UCSD-AML1 (cell line): ENCODE measurements at regions not wholly inside any gene's neighbourhood (a gene's known extent, or its start where the extent isn't known, plus 50 kb on each side); places are given as distances from the start of the nearest gene placed in this dataset.

Experiments
- DNase-seq: peaks from one replicate; lab custom pipeline; 2025; ENCODE audit not compliant: unreplicated experiment; lab: John Stamatoyannopoulos, UW

DNA sequence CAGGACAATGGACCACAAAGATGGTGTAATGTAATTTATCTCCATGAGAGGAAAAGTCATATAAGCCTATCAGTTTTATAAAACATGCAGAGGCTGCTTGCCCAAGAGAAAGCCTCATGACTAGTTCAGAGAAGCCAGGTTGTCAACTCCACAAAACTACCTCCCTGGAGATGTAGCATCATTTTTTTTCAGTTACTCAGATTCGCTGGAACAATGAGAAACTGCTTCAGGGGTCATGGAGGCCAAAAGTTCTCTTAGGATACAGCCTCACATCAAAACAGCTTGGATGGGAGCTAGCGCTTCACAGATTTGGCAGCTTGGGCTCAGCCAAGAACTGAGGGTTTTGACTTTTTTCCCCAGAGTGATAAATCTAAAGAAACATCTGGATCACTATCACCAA, 263.5 kb downstream of the INSIG2 start:
- no peak for DNase-seq

GRCh38 chr2:118350621-118351020, 262.4 kb downstream of the INSIG2 start:
- DNase-seq = no peak

GRCh38 chr2:118349365-118349764, 261.1 kb downstream of the INSIG2 start:
- DNase-seq = no peak

GRCh38 chr2:118348380-118349034, 260.2 kb downstream of the INSIG2 start:
- DNase-seq = no peak

GRCh38 chr2:118345465-118345864, 257.2 kb downstream of the INSIG2 start:
- no peak for DNase-seq

DNA sequence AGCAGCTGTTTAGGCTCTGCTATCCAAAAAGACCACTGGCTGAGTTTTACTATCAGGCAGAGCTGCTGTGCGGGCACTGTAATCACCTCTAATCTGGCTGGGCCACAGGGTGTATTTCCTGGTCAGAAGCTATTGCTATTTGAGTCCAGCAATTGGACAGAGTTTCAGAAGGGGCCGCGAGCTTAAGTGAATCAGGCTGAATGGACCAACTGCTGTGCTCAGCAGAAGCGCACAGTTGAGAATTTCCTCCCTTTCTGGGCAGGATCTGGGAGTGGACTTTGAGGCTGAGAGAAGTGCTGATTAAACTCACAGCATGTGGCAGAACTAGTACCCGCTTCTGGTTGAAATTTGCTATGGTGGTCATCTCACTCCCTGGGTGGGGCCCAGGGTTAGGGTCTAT, 251.8 kb downstream of the INSIG2 start:
- no peak for DNase-seq

- no peak for DNase-seq
Measured at GRCh38 chr2:118339386-118339785, 251.1 kb downstream of the INSIG2 start.

- DNase-seq = no peak
Measured at GRCh38 chr2:118333664-118334063, 245.4 kb downstream of the INSIG2 start.

GRCh38 chr2:118325321-118325955, 237.2 kb downstream of the INSIG2 start:
- no peak for DNase-seq

GRCh38 chr2:118322406-118322805, 234.1 kb downstream of the INSIG2 start:
- DNase-seq = no peak

GRCh38 chr2:118321432-118322105, 233.3 kb downstream of the INSIG2 start:
- no peak for DNase-seq

DNA sequence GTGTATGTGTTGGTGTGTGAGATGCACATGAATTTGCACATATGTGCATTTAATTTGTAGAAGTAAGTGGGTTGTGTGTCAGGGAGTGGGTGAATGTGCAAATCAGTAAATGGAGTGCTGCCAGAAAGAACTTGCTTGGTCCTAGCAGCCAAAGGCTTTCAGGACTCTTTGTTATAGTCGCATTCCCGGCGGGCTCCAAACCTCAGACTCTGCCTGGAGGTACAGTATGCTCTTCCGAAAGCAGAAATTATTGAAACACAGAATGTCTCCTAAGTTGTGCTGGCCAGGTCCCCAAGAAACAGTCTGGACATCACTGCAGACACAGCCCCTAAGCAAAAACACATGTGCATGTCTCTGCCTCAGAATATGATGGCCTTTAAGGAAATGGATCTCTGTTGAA, 232.4 kb downstream of the INSIG2 start:
- no peak for DNase-seq

- DNase-seq = no peak
Measured at GRCh38 chr2:118320196-118320595, 231.9 kb downstream of the INSIG2 start.

DNA sequence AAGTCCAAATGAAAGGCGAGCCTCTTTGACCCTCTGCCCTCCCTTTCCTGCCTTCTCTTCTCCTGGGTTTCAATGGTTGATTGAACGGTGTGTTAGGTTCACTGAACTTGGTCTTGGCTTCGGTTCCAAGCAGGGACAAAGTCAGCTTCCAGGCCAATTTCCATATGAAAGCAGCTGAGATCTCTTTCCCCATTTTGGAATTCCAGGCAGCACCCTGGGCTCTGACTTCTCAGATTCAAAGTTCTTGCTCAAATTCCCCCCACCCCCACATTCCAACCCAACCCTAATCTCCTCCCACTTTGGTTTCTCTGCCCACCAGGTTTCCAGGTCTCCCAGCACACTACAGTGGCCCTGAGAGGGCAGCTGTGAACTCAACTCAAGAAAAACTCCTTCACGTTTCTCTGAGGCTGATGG, 231.0 kb downstream of the INSIG2 start:
- no peak for DNase-seq

DNA sequence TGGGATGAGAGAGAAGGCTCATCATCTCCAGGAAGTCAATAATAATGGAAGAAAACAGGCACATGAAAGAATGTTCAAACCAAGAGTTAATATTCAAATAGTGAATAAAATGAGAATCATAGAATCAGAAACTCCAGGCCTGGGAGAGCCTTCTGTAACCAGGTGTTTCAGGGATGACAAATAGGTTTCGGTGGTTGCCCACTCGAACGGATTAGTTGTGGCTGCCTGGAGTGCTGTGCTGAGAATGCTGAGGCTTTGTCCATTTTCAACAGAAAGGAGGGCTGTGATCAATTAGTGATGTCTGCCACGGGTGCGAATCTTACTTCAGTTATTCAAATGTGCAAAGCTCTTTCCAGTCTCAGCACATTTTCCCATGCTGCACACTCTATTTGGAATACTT, 227.3 kb downstream of the INSIG2 start:
- no peak for DNase-seq

GRCh38 chr2:118312969-118313756, 224.9 kb downstream of the INSIG2 start:
- no peak for DNase-seq

DNA sequence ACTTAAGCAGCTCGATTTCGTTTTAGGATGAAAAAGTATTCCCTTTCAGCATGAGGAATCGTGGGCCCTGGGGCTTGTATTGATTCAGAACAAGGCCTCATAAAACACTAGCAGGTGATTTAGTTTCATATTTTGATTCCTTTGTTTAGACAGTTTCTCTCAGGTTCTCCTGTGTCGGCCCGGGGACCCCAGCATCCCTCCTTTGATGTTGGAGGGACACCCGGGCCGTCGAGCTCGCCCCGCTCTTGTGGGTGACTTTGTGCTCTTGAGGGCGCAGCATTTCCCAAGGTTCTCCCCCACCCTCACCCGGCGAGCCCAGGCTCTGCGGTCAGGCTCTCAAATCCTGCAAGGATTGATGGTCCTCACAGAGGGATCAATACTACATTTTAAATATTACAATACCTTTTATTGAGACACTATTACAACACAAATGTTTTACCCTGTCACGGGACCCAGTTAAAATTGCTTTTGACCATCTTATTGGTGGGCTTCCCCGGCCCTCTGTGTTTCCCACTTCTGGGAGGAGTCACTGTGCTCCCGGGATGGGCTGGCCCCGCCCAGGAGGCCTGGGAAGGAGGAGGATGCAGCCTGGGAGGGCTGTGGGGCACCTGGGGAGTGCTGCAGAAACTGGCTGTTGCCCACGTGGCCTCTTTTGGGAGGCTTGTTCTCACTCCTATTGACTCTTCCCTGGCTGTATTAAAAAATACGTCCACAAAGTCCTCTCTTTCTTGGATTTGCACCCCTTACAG, 222.6 kb downstream of the INSIG2 start:
- DNase-seq = no peak

GRCh38 chr2:118309946-118310680, 221.8 kb downstream of the INSIG2 start:
- DNase-seq = no peak

DNA sequence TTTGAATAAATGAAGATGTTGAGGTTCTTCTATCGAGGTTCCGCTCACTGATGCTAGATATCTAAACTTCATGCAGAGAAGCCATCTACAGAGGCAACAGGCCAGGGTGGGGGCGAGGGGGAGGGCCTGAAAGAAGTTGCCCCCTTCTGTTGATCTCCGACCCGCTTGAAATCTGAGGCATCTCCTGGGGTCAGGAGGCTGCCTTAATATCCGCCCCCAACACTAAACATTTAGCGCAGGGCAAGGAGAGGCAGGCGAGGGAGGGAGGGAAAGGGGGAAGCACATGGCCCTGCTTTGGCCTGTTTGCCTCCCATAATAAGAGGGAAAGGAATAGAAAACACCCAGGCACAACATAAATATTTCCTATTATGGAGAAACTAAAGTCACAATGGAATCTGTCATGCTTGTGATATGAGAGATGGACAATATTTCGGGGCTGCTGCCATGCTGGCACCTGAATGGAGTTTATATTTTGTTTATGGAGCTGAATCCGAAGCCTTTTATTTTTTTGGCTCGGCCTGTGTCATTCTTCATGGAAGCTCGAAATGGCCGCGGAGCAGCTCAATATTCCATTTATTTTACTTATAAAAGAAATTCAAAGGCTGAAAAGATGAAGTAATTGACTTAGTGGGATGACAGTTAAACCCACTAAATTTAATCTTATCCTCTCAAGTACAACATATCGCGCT, 221.1 kb downstream of the INSIG2 start:
- DNase-seq = no peak

GRCh38 chr2:118307864-118308263, 219.6 kb downstream of the INSIG2 start:
- no peak for DNase-seq
